GM12874 (cell line): ENCODE measurements at regions not wholly inside any gene's neighbourhood (a gene's known extent, or its start where the extent isn't known, plus 50 kb on each side); places are given as distances from the start of the nearest gene placed in this dataset.

ENCODE experiments used
- CTCF ChIP-seq: IDR thresholded peaks from 2 replicates; pipeline ENCODE4 v1.5.1; 2011; ENCODE audit warnings: low read depth, mild to moderate bottlenecking, control low read depth, low read length, moderate library complexity; ENCODE audit not compliant: insufficient read depth

GRCh38 chr2:185891403-185891802, 152.8 kb downstream of the FSIP2 start:
- no peak for TF ChIP-seq CTCF

DNA sequence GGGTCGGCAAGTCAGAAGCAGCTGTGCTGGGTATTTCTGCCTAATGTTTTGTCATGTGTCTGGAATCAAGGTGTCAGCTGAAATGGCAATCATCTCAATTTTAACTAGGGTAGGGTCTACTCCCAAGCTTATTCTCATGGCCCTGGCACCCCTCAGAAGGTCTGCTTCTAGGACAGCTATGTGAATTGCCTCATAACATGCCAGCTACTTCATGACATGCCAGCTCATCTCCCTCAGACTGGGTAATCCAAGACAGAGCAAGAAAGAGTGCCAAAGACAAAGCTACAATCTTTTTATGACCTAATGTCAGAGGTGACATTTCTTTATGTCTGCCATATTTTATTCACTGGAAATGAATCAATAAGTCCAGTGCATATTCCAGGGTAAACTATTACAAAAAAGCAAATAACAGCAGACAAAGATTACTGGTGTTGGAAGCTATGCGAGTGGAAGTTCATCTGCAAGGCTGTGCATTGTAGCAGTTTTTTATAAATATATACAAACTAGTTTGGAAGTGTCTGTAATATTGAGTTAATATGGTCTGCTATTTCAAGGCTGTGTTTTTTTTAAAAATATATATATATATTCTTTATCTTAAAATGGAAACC, 153.3 kb downstream of the FSIP2 start:
- no peak for TF ChIP-seq CTCF

DNA sequence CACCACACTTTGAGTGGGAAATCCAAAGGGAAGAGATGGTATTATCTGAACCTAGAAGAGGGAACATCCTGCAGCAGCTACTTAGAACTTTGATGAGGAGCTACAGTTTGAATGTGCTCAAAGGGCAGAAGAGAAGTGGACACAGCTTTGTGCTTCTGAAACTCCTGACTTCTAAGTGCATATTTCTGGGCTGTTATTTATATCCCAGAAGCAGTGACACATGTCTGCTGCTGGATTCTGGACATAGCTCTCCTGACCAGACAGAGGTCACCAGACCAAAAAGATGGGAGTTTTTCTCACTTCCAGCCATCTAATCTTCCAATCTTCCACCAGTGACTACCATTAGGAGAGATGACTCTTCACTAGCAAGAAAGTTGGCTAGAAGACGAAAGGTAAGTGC, 153.9 kb downstream of the FSIP2 start:
- no peak for TF ChIP-seq CTCF

- TF ChIP-seq CTCF: no peak
These were observed 155.6 kb downstream of the FSIP2 start for GRCh38 chr2:185894223-185894622.

DNA sequence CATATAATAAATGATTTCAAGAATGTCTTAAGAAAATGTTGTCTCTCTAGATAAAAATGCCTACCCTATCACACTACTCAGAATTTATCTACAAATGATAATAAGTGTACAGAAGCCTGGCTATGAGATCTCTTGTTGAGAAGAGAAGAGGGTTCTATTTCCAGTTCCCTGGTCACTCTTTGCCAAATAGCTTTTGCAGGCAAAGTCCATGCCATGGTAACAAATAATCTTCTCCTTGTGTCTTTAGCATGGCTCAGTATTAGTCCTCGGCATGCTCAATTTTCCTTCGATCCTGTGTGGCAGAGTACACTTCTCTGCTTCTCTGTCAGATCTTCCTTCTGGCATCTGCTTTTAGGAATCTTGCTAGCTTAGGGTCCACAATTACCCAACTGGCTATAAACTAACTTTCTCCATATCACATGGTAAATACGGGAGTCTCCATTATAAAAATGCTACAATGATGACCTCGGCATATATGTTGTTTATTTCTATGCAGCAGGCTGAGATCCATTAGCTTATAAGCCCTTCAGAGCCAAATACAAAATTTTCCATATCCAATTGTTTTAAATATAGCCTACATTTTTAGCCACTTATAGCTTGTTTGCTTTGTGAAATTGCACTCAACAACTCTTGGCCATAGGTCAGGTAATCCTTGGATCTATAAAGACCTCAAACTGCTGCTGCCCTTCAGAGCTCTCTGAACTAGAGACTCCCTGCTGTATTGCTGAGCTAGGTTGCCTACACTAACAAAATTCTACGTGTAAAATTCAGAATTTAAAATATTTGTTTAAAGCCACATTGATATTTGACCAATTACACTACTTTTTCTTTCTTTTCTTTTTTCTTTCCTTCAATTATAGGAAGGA, 157.5 kb downstream of the FSIP2 start:
- no peak for TF ChIP-seq CTCF

GRCh38 chr2:185899366-185899765, 160.8 kb downstream of the FSIP2 start:
- no peak for TF ChIP-seq CTCF

GRCh38 chr2:185919155-185919554, 180.6 kb downstream of the FSIP2 start:
- TF ChIP-seq CTCF: no peak
